ENCODE measurements at regions not wholly inside any gene's neighbourhood (a gene's known extent, or its start where the extent isn't known, plus 50 kb on each side); places are given as distances from the start of the nearest gene placed in this dataset.

DNA sequence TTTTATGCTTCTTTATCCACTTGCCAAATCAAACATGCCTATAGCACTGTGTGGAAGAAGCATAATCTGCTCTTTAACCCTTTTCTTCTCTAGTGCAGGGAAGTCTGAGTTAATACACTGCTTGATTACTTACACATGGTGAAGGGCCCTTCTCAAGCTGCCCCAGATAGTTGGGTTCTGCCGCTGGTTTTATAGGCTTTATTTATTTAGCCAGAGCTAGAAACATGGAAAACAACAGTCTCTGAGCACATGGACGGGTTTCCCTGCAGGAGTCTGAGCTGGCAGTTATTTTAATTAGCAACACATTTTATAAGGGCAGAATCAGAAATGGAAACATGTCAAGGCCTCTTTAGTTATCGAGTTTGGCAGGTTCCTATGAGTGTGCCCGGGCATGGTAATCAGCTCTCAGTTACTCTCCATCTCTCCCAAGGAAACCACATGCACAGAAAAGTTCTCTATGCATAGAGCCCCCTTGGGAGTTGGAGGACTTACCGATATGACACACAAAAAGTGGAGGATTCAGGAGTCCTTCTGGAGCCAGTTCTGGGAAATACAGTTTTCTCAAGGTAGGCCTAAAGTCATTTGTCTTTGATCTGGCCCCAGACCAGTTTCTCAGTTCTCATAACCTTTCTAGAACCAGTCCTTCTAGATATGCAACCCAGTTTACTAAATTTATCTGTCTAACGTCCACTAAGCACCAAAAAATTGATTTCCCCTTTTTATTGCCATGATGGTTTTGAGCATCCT, 564.8 kb downstream of the ACTL7B start:
- TF ChIP-seq, protein P1, sequence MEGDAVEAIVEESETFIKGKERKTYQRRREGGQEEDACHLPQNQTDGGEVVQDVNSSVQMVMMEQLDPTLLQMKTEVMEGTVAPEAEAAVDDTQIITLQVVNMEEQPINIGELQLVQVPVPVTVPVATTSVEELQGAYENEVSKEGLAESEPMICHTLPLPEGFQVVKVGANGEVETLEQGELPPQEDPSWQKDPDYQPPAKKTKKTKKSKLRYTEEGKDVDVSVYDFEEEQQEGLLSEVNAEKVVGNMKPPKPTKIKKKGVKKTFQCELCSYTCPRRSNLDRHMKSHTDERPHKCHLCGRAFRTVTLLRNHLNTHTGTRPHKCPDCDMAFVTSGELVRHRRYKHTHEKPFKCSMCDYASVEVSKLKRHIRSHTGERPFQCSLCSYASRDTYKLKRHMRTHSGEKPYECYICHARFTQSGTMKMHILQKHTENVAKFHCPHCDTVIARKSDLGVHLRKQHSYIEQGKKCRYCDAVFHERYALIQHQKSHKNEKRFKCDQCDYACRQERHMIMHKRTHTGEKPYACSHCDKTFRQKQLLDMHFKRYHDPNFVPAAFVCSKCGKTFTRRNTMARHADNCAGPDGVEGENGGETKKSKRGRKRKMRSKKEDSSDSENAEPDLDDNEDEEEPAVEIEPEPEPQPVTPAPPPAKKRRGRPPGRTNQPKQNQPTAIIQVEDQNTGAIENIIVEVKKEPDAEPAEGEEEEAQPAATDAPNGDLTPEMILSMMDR (IDR thresholded peaks at IDR 0.05), result no peak
- TF ChIP-seq POLR2A (IDR thresholded peaks at IDR 0.05), result no peak

All from right lobe of liver (tissue), 4 donors.